ENCODE measurements at regions not wholly inside any gene's neighbourhood (a gene's known extent, or its start where the extent isn't known, plus 50 kb on each side); places are given as distances from the start of the nearest gene placed in this dataset.
A peak's percentile ranks its signal among the peaks of the same experiment; 100 is the strongest.

DNA sequence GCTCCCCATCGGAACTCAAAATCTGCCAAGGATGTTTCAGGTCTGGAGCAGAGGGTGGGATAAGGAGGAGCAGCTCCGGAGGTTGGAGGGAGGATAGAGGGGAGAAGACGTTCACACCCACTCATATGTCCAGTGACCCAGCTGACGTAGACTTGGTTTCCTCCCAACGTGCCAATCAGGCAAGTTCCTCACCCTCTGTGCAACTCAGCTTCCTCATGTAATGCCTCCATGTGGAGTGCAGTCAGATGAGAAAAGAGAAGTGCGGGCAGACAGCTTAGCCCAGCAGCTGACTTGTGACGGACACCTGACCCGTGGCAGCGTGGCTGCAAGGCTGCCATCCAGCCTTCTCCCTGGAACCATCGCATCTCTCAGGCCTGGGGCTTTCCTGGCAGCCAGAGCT lies 86.8 kb downstream of the NPTX2 start:
- no peaks in the 10 kb centered on the region for H3K36me3 Mint-ChIP-seq (ENCODE audit: low read depth)
- CTCF ChIA-PET: no interaction called here
- H3K4me1 Mint-ChIP-seq: no peaks in the 10 kb centered on the region
- H3K27me3 Mint-ChIP-seq: no peaks in the 10 kb centered on the region
- no peaks in the 10 kb centered on the region for H3K9me3 Mint-ChIP-seq
- POLR2A ChIA-PET: no interaction called here
- H3K4me3 Mint-ChIP-seq: no peak overlapping the region
- H3K27ac Mint-ChIP-seq: no peak overlapping the region
- DNase-seq: no peak

DNA sequence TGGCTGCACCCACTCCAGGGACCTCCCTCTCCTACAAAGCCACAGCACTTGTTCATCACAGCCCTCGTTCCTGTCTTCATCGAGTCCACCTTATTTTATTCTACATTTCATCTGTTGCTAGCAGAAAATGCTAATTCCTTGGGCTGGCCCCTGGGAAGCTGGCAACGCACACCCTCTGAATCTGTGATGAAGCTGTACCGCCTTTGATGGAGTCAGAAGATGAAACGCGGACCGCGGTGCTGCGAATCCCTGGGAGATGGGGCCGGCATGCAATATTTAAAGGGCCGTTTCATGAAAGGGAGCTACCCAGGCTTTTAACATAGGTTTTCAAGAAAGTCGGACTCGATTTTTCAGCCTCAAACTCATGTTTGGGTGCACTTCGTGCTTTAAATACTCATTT lies 88.5 kb downstream of the NPTX2 start:
- Mint-ChIP-seq H3K4me3 (no peak overlapping the region), H3K4me1 (no peaks in the 10 kb centered on the region), H3K9me3 (no peaks in the 10 kb centered on the region), H3K27me3 (no peaks in the 10 kb centered on the region), H3K36me3 (ENCODE audit: low read depth) (no peaks in the 10 kb centered on the region), H3K27ac (no peak overlapping the region)
- DNase-seq: no peak
- POLR2A ChIA-PET: no interaction called here
- CTCF ChIA-PET: no interaction called here

DNA sequence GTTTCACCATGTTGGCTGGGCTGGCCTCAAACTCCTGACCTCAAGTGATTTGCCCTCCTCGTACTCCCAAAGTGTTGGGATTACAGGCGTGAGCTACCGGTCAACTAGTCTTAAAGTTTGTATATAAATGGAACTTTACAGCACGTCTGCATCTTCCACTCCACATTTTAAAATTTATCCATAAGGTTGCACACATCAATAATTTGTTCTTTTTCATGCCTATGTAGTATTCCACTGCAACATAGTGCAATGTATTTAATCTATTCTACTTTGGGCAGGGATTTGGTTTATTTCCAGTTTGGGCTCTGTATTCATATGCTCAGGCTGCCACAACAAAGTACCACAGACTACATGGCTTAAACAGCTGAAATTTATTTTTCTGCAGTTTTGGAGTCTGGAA lies 90.0 kb downstream of the NPTX2 start:
- Mint-ChIP-seq H3K4me3 (no peak overlapping the region), H3K4me1 (no peaks in the 10 kb centered on the region)

DNA sequence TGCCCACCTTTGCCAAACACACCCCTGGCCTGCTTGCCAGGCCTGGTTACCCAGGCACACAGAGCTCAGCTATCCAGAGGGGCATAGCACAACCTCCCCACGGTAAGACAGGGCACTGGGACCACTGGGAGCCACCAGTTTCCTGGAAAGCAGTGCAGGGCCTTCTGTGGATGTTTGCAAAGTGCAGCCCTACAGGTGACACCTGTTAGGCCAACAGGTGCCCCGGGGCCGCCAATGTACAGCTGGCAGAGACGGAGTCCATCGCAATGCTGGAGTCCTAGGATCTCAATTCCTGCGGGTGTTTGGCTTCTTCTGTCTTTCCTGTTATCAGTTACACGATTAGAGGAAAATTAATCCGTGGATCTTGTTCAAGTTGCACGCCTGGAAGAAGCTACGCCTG lies 94.9 kb downstream of the NPTX2 start:
- Mint-ChIP-seq H3K9me3 (no peaks in the 10 kb centered on the region), H3K4me3 (no peak overlapping the region), H3K4me1 (no peaks in the 10 kb centered on the region), H3K27ac (no peak overlapping the region), H3K27me3 (no peaks in the 10 kb centered on the region), H3K36me3 (ENCODE audit: low read depth) (no peaks in the 10 kb centered on the region)
- ChIA-PET POLR2A (no interaction called here), CTCF (no interaction called here)
- DNase-seq: no peak

More for the DNA sequence above, 90.0 kb downstream of the NPTX2 start:
- no peak for DNase-seq
- Mint-ChIP-seq H3K9me3 (no peaks in the 10 kb centered on the region), H3K36me3 (ENCODE audit: low read depth) (no peaks in the 10 kb centered on the region), H3K27me3 (no peaks in the 10 kb centered on the region), H3K27ac (no peak overlapping the region)
- POLR2A ChIA-PET: no interaction called here
- CTCF ChIA-PET: no interaction called here

DNA sequence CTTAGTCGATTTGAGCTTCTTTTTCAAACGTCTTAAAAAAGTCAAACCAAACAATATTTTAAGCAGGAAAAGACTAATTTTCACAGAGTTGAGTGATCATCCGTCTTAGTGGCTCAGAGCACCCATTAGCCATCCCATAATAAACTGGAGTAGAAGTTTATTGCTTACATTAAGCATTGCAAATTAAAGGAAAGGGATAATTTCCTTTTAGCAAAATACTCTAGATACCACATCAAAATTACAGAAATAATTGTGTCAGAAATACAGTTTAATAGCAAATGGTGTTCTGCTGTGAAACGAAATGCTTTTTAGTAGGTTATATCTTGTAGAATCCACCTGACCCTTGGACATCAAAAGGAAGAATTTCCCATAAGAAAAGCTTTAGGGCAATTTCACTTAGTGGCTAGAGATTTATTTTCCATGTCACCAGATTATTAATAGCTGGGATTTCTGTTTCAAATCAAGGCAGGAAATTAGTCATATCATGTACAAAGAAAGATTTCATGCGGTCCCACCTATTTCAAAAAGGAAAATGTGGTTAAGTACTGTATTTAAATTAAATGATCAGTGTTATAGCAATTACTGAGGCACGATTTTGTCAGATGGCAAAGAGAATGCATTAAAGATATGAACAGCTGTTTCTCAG lies 96.2 kb downstream of the NPTX2 start:
- Mint-ChIP-seq H3K4me3 (no peak overlapping the region), H3K36me3 (ENCODE audit: low read depth) (no peaks in the 10 kb centered on the region), H3K4me1 (no peaks in the 10 kb centered on the region), H3K27me3 (no peaks in the 10 kb centered on the region), H3K9me3 (no peaks in the 10 kb centered on the region), H3K27ac (no peak overlapping the region)
- DNase-seq: no peak
- CTCF ChIA-PET: interaction anchor here (0.6 to 0.7 kb wide), 3 partner anchors 85 to 916 kb away, joined by 3 to 4 read pairs (median 3); no protein-coding TSS in a partner anchor
- POLR2A ChIA-PET: no interaction called here

- Mint-ChIP-seq H3K27ac (no peak overlapping the region), H3K27me3 (no peaks in the 10 kb centered on the region), H3K4me3 (no peak overlapping the region), H3K4me1 (no peaks in the 10 kb centered on the region), H3K36me3 (ENCODE audit: low read depth) (no peaks in the 10 kb centered on the region), H3K9me3 (no peaks in the 10 kb centered on the region)
- CTCF ChIA-PET: no interaction called here
- no peak for DNase-seq
- POLR2A ChIA-PET: no interaction called here
Observed at GRCh38 chr7:98719396-98719795, 102.3 kb downstream of the NPTX2 start.

GRCh38 chr7:98722402-98722801 lies 105.3 kb downstream of the NPTX2 start:
- no peak for DNase-seq
- H3K9me3 Mint-ChIP-seq: no peaks in the 10 kb centered on the region

DNA sequence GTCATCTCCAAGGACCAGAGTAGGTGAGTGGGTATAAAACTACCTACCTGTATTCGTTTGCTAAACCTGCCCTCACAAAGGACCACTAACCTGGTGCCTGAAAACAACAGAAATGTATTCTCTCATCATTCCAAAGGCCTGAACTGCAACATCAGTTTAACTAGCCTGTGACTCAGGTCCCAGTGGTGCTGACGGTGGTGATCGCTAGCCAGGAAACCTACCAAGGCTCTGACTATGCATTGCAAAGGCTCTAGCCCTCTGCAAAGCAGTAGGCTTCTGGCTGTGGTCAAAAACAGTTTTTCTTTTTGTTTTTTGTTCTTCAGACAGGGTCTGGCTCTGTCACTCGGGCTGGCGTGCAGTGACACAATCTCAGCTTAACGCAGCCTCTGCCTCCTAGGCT lies 107.5 kb downstream of the NPTX2 start:
- Mint-ChIP-seq H3K4me3 (no peak overlapping the region), H3K27me3 (no peaks in the 10 kb centered on the region), H3K4me1 (no peaks in the 10 kb centered on the region), H3K27ac (no peak overlapping the region), H3K9me3 (no peaks in the 10 kb centered on the region), H3K36me3 (ENCODE audit: low read depth) (no peaks in the 10 kb centered on the region)
- no peak for DNase-seq
- ChIA-PET CTCF (no interaction called here), POLR2A (no interaction called here)

More at GRCh38 chr7:98722402-98722801, 105.3 kb downstream of the NPTX2 start:
- H3K27me3 Mint-ChIP-seq: no peaks in the 10 kb centered on the region
- no peak overlapping the region for H3K4me3 Mint-ChIP-seq
- ChIA-PET POLR2A (no interaction called here), CTCF (no interaction called here)
- no peaks in the 10 kb centered on the region for H3K4me1 Mint-ChIP-seq
- no peak overlapping the region for H3K27ac Mint-ChIP-seq
- H3K36me3 Mint-ChIP-seq (ENCODE audit: low read depth): no peaks in the 10 kb centered on the region

DNA sequence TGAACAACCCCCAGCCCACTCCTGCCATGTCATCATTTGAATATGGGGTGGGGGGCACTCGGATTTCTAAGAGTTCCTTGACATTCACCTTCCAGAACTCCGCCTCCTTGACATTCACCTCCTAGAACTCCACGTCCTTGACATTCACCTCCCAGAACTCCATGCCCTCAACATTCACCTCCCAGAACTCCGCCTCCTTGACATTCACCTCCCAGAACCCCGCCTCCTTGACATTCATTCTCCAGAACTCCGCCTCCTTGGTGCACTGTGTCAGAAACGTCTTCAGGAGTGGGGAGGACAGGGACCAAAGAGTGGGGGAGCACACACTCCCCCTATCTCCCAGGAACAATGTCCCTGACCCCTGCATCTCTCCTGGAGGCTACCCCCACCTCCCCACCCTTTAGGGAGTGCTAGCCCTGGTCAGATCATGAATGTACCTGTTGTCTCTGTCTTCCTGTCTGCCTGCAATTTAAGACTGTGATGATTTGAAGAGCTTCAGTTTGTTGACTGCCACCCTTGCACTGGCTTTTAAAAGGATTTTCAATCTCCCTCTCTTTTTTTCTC lies 110.1 kb downstream of the NPTX2 start:
- Mint-ChIP-seq H3K4me1 (no peaks in the 10 kb centered on the region), H3K9me3 (no peaks in the 10 kb centered on the region), H3K36me3 (ENCODE audit: low read depth) (no peaks in the 10 kb centered on the region), H3K27me3 (no peaks in the 10 kb centered on the region), H3K4me3 (no peak overlapping the region), H3K27ac (no peak overlapping the region)
- ChIA-PET POLR2A (no interaction called here), CTCF (no interaction called here)
- no peak for DNase-seq

- ChIA-PET POLR2A (no interaction called here), CTCF (no interaction called here)
- Mint-ChIP-seq H3K36me3 (ENCODE audit: low read depth) (no peaks in the 10 kb centered on the region), H3K27me3 (no peaks in the 10 kb centered on the region), H3K4me3 (no peak overlapping the region), H3K27ac (no peak overlapping the region), H3K4me1 (no peaks in the 10 kb centered on the region), H3K9me3 (no peaks in the 10 kb centered on the region)
- no peak for DNase-seq
Observed at GRCh38 chr7:98728555-98728954, 111.5 kb downstream of the NPTX2 start.

GRCh38 chr7:98729121-98729520 lies 112.0 kb downstream of the NPTX2 start:
- ChIA-PET CTCF (interaction anchor here (1.0 kb wide), 1 partner anchor 17 kb away, joined by 4 read pairs; no protein-coding TSS in a partner anchor), POLR2A (no interaction called here)
- no peaks in the 10 kb centered on the region for H3K9me3 Mint-ChIP-seq
- no peaks in the 10 kb centered on the region for H3K4me1 Mint-ChIP-seq
- H3K27me3 Mint-ChIP-seq: no peaks in the 10 kb centered on the region
- H3K4me3 Mint-ChIP-seq: no peak overlapping the region
- H3K27ac Mint-ChIP-seq: no peak overlapping the region
- DNase-seq: no peak
- no peaks in the 10 kb centered on the region for H3K36me3 Mint-ChIP-seq (ENCODE audit: low read depth)

GRCh38 chr7:98730326-98730725 lies 113.2 kb downstream of the NPTX2 start:
- H3K27ac Mint-ChIP-seq: peak overlapping the region; percentile 30
- H3K4me1 Mint-ChIP-seq: no peaks in the 10 kb centered on the region
- DNase-seq: no peak
- H3K4me3 Mint-ChIP-seq: no peak overlapping the region
- ChIA-PET POLR2A (no interaction called here), CTCF (interaction anchor here (1.0 kb wide), 1 partner anchor 110 kb away, joined by 3 read pairs; no protein-coding TSS in a partner anchor)
- no peaks in the 10 kb centered on the region for H3K36me3 Mint-ChIP-seq (ENCODE audit: low read depth)
- H3K9me3 Mint-ChIP-seq: no peaks in the 10 kb centered on the region
- H3K27me3 Mint-ChIP-seq: no peaks in the 10 kb centered on the region

- H3K4me3 Mint-ChIP-seq: no peak overlapping the region
- H3K4me1 Mint-ChIP-seq: no peaks in the 10 kb centered on the region
- no peak overlapping the region for H3K27ac Mint-ChIP-seq
- ChIA-PET CTCF (interaction anchor here (1.0 kb wide), 1 partner anchor 109 kb away, joined by 3 read pairs; no protein-coding TSS in a partner anchor), POLR2A (no interaction called here)
- no peaks in the 10 kb centered on the region for H3K9me3 Mint-ChIP-seq
- no peak for DNase-seq
- H3K27me3 Mint-ChIP-seq: no peaks in the 10 kb centered on the region
- H3K36me3 Mint-ChIP-seq (ENCODE audit: low read depth): no peaks in the 10 kb centered on the region
Observed at GRCh38 chr7:98731651-98732050, 114.6 kb downstream of the NPTX2 start.

DNA sequence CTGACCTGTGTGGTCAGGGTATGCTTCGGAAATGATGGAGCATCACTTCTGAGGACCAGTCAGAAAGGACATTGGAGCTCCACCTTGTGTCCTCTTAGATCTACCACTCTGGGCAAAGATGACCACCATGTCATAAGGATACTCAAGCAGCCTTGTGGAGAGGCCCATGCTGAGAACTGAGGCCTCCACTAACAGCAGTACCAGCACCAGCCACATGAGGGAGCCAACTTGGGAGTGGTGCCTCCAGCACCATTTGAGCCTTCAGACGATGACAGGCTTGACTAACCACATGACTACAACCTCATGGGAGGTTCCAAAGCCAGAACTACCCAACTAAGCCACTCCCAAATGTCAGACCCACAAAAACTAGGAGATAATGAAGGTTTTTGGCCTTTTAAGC lies 116.0 kb downstream of the NPTX2 start:
- ChIA-PET POLR2A (no interaction called here), CTCF (interaction anchor here (1.2 kb wide), 1 partner anchor 13 kb away, joined by 3 read pairs; no protein-coding TSS in a partner anchor)
- DNase-seq: peak; percentile 61
- H3K27me3 Mint-ChIP-seq: no peaks in the 10 kb centered on the region
- no peak overlapping the region for H3K4me3 Mint-ChIP-seq
- H3K27ac Mint-ChIP-seq: no peak overlapping the region
- no peaks in the 10 kb centered on the region for H3K36me3 Mint-ChIP-seq (ENCODE audit: low read depth)
- H3K9me3 Mint-ChIP-seq: no peaks in the 10 kb centered on the region
- no peaks in the 10 kb centered on the region for H3K4me1 Mint-ChIP-seq
